HG03520 (cell line): ENCODE measurements at regions not wholly inside any gene's neighbourhood (a gene's known extent, or its start where the extent isn't known, plus 50 kb on each side); places are given as distances from the start of the nearest gene placed in this dataset.
"Not testable (repeated sequence)": the region's sequence is repeated elsewhere in the genome, so short reads cannot be mapped to it uniquely, and the experiment has no call there.

Experiments
- ATAC-seq: cut with Tn5 transposase; IDR thresholded peaks from one replicate; pipeline ENCODE4 v1.9.1; 2021; ENCODE audit warnings: mild to moderate bottlenecking, moderate library complexity; ENCODE audit not compliant: unreplicated experiment

GRCh38 chr15:59835776-59836175 is 146.7 kb upstream of the BNIP2 start:
- no peak for ATAC-seq

GRCh38 chr15:59834528-59834927 is 145.4 kb upstream of the BNIP2 start:
- no peak for ATAC-seq

GRCh38 chr15:59833366-59833765 is 144.2 kb upstream of the BNIP2 start:
- no peak for ATAC-seq

GRCh38 chr15:59830873-59831272 is 141.8 kb upstream of the BNIP2 start:
- no peak for ATAC-seq

- no peak for ATAC-seq
Observed at GRCh38 chr15:59830098-59830497, 141.0 kb upstream of the BNIP2 start.

- no peak for ATAC-seq
Observed at GRCh38 chr15:59828861-59829260, 139.7 kb upstream of the BNIP2 start.

GRCh38 chr15:59828263-59828662 is 139.1 kb upstream of the BNIP2 start:
- ATAC-seq: no peak

GRCh38 chr15:59825901-59826300 is 136.8 kb upstream of the BNIP2 start:
- no peak for ATAC-seq

- ATAC-seq: no peak
Observed at GRCh38 chr15:59821286-59821685, 132.2 kb upstream of the BNIP2 start.

- ATAC-seq: no peak
Observed at GRCh38 chr15:59819092-59819491, 130.0 kb upstream of the BNIP2 start.

GRCh38 chr15:59818336-59818735 is 129.2 kb upstream of the BNIP2 start:
- no peak for ATAC-seq

- ATAC-seq: no peak
Observed at GRCh38 chr15:59817834-59818233, 128.7 kb upstream of the BNIP2 start.

GRCh38 chr15:59817053-59817452 is 127.9 kb upstream of the BNIP2 start:
- ATAC-seq: no peak

- ATAC-seq: no peak
Observed at GRCh38 chr15:59814409-59814808, 125.3 kb upstream of the BNIP2 start.

GRCh38 chr15:59812889-59813288 is 123.8 kb upstream of the BNIP2 start:
- ATAC-seq: no peak

GRCh38 chr15:59812250-59812870 is 123.2 kb upstream of the BNIP2 start:
- ATAC-seq: no peak

GRCh38 chr15:59803293-59803966 is 114.3 kb upstream of the BNIP2 start:
- not testable (repeated sequence) for ATAC-seq

- ATAC-seq: no peak
Observed at GRCh38 chr15:59801649-59802048, 112.5 kb upstream of the BNIP2 start.

GRCh38 chr15:59798605-59798917 is 109.4 kb upstream of the BNIP2 start:
- no peak for ATAC-seq

GRCh38 chr15:59797756-59798604 is 108.9 kb upstream of the BNIP2 start:
- ATAC-seq: no peak

GRCh38 chr15:59794229-59794886 is 105.2 kb upstream of the BNIP2 start:
- no peak for ATAC-seq

GRCh38 chr15:59792359-59792758 is 103.2 kb upstream of the BNIP2 start:
- ATAC-seq: no peak
